Skeletal muscle cell (primary cell): ENCODE measurements at regions not wholly inside any gene's neighbourhood (a gene's known extent, or its start where the extent isn't known, plus 50 kb on each side); places are given as distances from the start of the nearest gene placed in this dataset.
"Not testable (repeated sequence)": the region's sequence is repeated elsewhere in the genome, so short reads cannot be mapped to it uniquely, and the experiment has no call there.

Source experiments
- DNase-seq: peaks from one replicate; pipeline ENCODE4 v3.0.0-alpha.2; 2010; ENCODE audit warnings: low read depth
- H3K4me3 ChIP-seq: 2 replicates; pipeline ENCODE4 v1.5.1; 2011; ENCODE audit warnings: low read depth, mild to moderate bottlenecking, control low read depth, low read length, moderate library complexity

DNA sequence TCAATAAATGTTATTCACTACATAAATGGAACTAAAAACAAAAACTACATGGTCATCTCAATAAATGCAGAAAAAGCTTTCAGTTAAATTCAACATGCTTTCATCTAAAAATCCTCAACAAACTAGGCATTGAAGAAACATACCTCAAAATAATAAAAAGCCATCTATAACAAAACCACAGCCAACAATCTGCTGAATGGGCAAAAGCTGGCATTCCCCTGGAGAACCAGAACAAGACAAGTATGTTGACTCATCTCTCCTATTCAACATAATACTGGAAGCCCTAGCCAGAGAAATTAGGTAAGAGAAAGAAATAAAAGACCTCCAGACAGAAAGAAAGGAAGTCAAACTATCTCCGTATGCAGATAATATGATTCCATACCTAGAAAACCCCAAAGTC, 759.9 kb downstream of the EPHA3 start:
- peak; percentile 1 for DNase-seq
- no peak overlapping the region for H3K4me3 ChIP-seq

DNA sequence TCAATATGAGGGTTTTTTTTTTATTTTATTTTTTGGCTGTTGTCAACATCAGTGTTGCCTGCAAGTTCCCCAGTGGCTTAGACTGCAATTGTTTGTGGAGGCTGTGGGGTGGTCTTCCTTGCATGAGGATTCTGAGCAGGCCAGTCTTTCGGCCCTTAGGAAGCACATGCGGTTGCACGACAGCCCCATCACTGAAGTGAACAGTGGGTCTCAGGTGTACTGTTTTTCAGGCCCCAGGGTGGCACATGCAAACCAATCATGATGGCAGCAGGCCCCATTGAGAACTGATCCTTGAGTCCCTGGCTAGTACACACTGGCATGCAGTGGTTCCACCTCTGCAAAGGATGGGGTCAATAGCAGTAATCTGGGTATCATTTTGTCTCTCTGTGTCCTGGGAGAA, 768.7 kb downstream of the EPHA3 start:
- no peak for DNase-seq

DNA sequence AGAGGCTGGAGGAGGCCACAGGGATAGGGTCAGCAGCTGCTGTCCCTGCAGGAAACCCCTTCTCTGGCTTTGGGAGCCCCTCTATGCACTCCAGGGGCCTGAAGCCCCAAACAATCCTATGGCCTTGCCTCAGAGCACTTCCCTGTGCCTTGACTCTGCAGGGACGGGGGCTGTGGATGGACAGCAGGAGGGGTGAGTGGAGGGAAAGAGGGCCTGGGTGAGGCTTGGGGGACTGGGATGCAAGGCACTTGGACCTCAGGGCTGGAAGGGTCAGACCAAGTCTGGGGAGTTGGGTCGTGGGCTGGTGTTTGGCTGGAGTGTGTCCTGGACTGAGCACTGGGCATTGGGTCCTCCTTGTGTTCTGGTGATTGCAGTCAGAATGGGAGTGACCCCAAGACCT, 769.8 kb downstream of the EPHA3 start:
- no peak for DNase-seq
- H3K4me3 ChIP-seq, result no peak overlapping the region

More for the DNA sequence above, 768.7 kb downstream of the EPHA3 start:
- no peak overlapping the region for H3K4me3 ChIP-seq

DNA sequence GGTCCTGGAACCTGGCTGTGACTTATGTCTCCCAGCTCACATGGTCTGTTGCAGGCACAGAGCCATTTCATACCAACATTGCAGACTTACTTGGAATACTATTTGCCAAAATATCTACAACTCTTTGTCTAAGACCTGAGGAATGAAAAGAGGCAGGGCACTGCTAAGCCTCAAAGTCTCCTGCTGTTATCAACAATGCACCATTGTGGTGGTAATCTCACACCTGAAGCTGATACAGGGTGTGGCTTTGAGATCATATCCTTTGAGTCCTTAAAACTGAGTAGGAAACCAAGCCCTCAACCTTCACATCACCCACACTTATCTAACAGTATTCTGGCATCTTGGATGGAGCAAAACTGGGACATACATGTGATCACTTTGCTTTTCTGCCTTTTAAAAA, 782.0 kb downstream of the EPHA3 start:
- no peak overlapping the region for H3K4me3 ChIP-seq
- no peak for DNase-seq

DNA sequence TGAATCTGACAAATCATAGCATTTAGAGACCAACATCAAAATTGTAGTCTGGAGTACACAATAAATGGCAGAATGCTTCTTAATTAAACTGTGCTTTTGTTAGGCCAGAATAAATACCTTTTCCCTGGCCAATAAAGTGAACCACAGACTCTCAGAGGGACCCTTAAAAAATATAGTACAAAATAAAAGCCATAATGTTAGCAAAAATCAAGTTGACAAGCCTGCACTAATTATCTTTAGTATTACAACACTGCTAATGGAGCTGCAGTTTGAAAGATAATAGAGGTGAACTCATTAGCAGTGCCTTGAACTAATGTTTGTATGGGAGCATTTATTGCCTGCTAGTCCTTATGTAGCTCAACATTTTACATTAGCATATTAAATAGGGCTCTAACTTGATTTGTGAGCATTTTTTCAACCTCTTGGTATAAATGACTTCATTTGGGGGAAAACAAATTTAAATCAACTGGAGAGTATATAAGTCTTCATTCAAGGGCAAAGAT, 801.3 kb downstream of the EPHA3 start:
- H3K4me3 ChIP-seq, result no peak overlapping the region
- no peak for DNase-seq

DNA sequence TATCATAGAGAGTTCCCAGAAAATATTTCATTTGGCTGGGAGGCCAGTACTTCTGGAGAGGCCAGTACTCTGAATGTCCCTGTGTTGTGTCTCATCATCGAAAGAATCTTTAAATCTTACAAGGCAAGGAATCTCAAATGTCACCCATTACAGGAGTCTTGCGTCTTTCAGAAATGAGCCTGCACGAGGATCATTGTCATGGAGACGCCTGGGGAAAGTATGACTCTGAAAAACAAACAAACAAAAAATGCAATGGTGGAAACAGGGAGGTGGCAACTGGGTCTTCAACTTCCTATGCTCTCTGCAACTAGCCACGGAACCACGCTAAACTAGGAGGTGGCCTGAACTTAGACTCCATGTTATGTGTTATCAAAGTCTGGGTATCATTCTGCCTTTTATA, 804.6 kb downstream of the EPHA3 start:
- no peak for DNase-seq
- H3K4me3 ChIP-seq, result no peak overlapping the region

- H3K4me3 ChIP-seq, result no peak overlapping the region
- no peak for DNase-seq
Measured at GRCh38 chr3:89923921-89924610, 816.6 kb downstream of the EPHA3 start.

GRCh38 chr3:89925976-89926375, 818.6 kb downstream of the EPHA3 start:
- no peak for DNase-seq

GRCh38 chr3:89932882-89933281, 825.5 kb downstream of the EPHA3 start:
- H3K4me3 ChIP-seq, result no peak overlapping the region
- no peak for DNase-seq

More at GRCh38 chr3:89925976-89926375, 818.6 kb downstream of the EPHA3 start:
- no peak overlapping the region for H3K4me3 ChIP-seq

GRCh38 chr3:89944461-89944860, 837.0 kb downstream of the EPHA3 start:
- DNase-seq, H3K4me3 ChIP-seq: not testable (repeated sequence)

DNA sequence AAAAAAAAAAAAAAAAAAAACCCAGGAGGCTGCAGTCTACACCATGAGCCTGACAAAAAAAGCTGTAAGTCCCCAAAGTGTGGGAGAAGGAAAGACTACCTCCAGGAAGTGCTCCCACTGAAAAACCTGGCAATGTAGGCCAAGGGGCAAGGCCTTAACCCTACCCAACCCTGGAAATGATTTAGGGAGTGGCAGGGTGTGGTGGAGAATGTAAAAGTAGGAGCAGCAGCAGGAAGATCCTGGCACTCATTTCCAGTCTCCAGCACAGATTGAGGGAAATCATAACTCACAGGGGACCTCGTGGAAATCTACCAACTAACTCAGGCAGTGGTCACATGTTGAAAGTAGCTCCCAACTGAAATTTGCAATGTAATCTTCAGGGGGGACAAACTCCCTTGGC, 839.5 kb downstream of the EPHA3 start:
- no peak overlapping the region for H3K4me3 ChIP-seq
- no peak for DNase-seq

- no peak overlapping the region for H3K4me3 ChIP-seq
- DNase-seq, result no peak
Measured at GRCh38 chr3:89947337-89947954, 840.0 kb downstream of the EPHA3 start.

DNA sequence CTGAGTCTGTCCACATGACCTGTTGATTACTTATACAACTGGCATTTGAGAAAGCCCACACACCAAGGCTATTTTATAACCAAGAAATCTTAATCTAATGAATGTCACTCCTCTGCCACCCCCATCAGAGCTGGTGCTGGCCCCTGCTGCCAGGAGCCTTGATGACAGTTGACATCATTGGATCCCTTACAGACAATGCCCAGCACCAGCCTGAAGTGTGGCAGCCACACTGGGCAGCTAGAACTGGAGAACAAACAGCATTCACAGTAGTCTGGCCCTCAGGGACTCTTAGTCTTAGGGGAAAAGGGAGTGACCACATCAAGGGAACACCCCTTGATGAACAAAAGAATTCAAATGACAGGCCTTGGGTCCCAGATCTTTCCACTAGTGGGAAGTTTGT, 840.6 kb downstream of the EPHA3 start:
- H3K4me3 ChIP-seq, result no peak overlapping the region
- DNase-seq, result no peak

DNA sequence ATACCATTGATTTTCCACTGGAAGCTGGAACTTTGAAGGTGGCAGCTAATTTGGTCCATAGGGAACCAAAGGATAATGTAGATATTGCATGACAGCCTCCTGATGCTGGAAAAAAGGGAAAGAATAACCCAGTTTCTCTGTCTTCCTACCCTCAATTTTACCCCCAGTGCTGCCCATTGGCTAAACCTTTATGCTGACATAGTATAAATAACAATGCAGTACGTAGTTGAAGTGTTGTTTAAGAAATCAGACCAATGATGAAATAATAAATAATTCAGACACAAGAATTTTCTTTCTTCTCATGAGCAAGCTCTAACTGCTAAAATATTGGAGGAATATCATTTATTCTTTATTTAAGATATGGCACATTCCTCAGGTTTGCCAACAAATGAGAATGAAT, 843.4 kb downstream of the EPHA3 start:
- DNase-seq, result no peak
- no peak overlapping the region for H3K4me3 ChIP-seq

- DNase-seq, result no peak
- no peak overlapping the region for H3K4me3 ChIP-seq
Measured at GRCh38 chr3:89954137-89954536, 846.7 kb downstream of the EPHA3 start.

DNA sequence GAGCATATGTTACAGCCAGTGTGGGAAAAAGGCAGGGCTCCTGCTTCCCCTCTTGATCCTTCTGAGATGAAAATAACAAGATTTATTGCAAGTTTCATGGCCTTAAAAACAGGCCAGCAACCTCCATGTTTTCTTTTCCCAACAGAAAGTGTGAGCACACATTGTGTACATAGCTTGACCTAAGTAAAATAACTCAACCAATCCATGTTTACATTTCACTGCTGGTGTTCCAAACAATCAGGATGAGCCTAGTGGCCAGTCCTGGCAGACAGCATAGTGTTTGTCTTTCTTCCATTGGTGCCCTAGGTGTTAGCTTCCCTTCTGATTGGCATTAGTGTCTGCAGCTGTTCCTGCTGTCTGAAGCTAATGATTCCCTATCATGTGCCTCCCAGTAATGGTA, 847.7 kb downstream of the EPHA3 start:
- H3K4me3 ChIP-seq, result no peak overlapping the region
- peak; percentile 45 for DNase-seq

DNA sequence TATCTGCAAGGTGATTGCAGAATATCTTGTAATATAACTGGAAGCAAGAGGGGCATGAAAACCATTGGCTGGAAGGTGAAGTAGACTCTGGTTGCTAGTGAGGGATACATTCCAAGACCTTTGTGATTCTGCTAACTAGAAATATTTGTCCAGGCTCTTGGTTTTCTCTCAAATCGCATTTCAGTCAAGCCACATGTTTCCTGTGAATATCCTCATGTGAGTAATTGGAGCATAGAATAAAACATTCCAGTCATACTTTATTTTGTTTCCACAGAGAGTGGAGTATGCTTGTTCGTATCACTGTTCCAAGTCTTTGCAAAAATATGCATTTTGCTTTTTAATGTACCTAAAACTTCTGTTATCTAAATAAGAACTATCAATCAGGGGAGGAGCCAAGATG, 850.0 kb downstream of the EPHA3 start:
- no peak overlapping the region for H3K4me3 ChIP-seq
- peak; percentile 40 for DNase-seq

DNA sequence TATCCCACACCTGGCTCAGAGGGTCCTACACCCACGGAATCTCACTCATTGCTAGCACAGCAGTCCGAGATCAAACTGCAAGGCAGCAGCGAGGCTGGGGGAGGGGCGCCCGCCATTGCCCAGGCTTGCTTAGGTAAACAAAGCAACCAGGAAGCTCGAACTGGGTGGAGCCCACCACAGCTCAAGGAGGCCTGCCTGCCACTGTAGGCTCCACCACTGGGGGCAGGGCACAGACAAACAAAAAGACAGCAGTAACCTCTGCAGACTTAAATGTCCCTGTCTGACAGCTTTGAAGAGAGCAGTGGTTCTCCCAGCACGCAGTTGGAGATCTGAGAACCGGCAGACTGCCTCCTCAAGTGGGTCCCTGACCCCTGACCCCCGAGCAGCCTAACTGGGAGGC, 850.7 kb downstream of the EPHA3 start:
- not testable (repeated sequence) for H3K4me3 ChIP-seq, DNase-seq

- DNase-seq, result peak; percentile 85
- H3K4me3 ChIP-seq, result no peak overlapping the region
Measured at GRCh38 chr3:89964347-89964746, 856.9 kb downstream of the EPHA3 start.

- H3K4me3 ChIP-seq, result no peak overlapping the region
- no peak for DNase-seq
Measured at GRCh38 chr3:89966877-89967665, 859.6 kb downstream of the EPHA3 start.
